HepG2 (cell line): ENCODE measurements at regions not wholly inside any gene's neighbourhood (a gene's known extent, or its start where the extent isn't known, plus 50 kb on each side); places are given as distances from the start of the nearest gene placed in this dataset.

Source experiments
- ATAC-seq: fragments of 200-7000 bp; cut with Tn5 transposase; 3 replicates; pipeline ENCODE4 v1.9.1; 2020; ENCODE audit warnings: mild to moderate bottlenecking, moderate library complexity
- BruUV-seq: library from RNA; stranded (reverse); fragments of 400-500 nt; replicated peaks from 2 replicates; lab custom pipeline; 2021; lab: Mats Ljungman, UMichigan
- CTCF ChIA-PET: fragments of 300-600 bp; formaldehyde crosslinking; extraction: SDS; loops from one replicate; lab custom pipeline; 2021; ENCODE audit warnings: low total read pairs, inconsistent platforms, low intra/inter-chr PET ratio; lab: Yijun Ruan, JAX
- POLR2A ChIA-PET: fragments of 350-600 bp; sonication (Branson Sonifier 250); formaldehyde crosslinking; loops from one replicate; lab custom pipeline; 2020; ENCODE audit warnings: antibody characterized with exemption, inconsistent platforms; lab: Yijun Ruan, JAX
- DNase-seq: peaks from one replicate; pipeline ENCODE4 v3.0.0-alpha.2; 2015; ENCODE audit warnings: low spot score
- FAIRE-seq: peaks from 3 replicates; lab custom pipeline; 2011; peaks lifted over from hg19 to GRCh38; lab: Jason Lieb, UNC
- H2AFZ ChIP-seq: one replicate; pipeline ENCODE4 v1.6.1; 2011; ENCODE audit warnings: low read length, inconsistent platforms
- H3K27ac ChIP-seq: fragments of 300-600 bp; 3 replicates; pipeline ENCODE4 v1.8.0; 2011; ENCODE audit warnings: mixed run types, mild to moderate bottlenecking, mixed read lengths, low read length, inconsistent platforms; ENCODE audit not compliant: insufficient read depth; ENCODE audit errors: extremely low read length
- H3K27me3 ChIP-seq, 2 experiments: fragments of 200-600 bp in 1 of 2; 2 replicates in 1 of 2; 3 replicates in 1 of 2; pipeline versions ENCODE4 v1.6.0 to v1.8.0; 2011; ENCODE audit warnings: low read length in 2 of 2, mild to moderate bottlenecking in 2 of 2, moderate library complexity in 2 of 2, inconsistent platforms in 1 of 2; ENCODE audit not compliant: insufficient read depth in 2 of 2, control insufficient read depth in 1 of 2
- H3K36me3 ChIP-seq, 2 experiments: fragments of 200-600 bp in 1 of 2; replicated peaks in 1 of 2; 2 replicates in 1 of 2; 3 replicates in 1 of 2; pipeline versions ENCODE4 v1.5.1 to v1.8.0; 2011; ENCODE audit warnings: low read length in 2 of 2, inconsistent platforms in 1 of 2; ENCODE audit not compliant: insufficient read depth in 2 of 2, control insufficient read depth in 1 of 2
- H3K4me1 ChIP-seq: 2 replicates; pipeline ENCODE4 v1.5.1; 2012; ENCODE audit warnings: low read length, inconsistent platforms; ENCODE audit not compliant: insufficient read depth
- H3K4me2 ChIP-seq: 2 replicates; pipeline ENCODE4 v1.6.0; 2011; ENCODE audit warnings: low read depth, low read length, inconsistent platforms
- H3K4me3 ChIP-seq, 3 experiments: fragments of 200-600 bp in 1 of 3; sonication (generic), shearing (Covaris generic) in 1 of 3; replicated peaks in 1 of 3; 2 replicates each; pipeline ENCODE4 v1.5.1; 2011 to 2016; ENCODE audit warnings: low read length in 3 of 3, inconsistent platforms in 2 of 3, low read depth in 2 of 3, mild to moderate bottlenecking in 2 of 3, control low read depth in 1 of 3, mixed read lengths in 1 of 3; ENCODE audit not compliant: insufficient read depth in 1 of 3
- H3K79me2 ChIP-seq: one replicate; pipeline ENCODE4 v1.6.1; 2011; ENCODE audit warnings: low read length, inconsistent platforms; ENCODE audit not compliant: insufficient read depth
- H3K9ac ChIP-seq: 2 replicates; pipeline ENCODE4 v1.6.0; 2011; ENCODE audit warnings: mild to moderate bottlenecking, low read depth, low read length, inconsistent platforms; ENCODE audit not compliant: insufficient read depth
- H3K9me3 ChIP-seq: 2 replicates; pipeline ENCODE4 v1.5.1; 2012; ENCODE audit warnings: mild to moderate bottlenecking, low read length
- H4K20me1 ChIP-seq: 2 replicates; pipeline ENCODE4 v1.6.0; 2011; ENCODE audit warnings: inconsistent platforms, mild to moderate bottlenecking, low read length, moderate library complexity; ENCODE audit not compliant: insufficient read depth
- CTCF ChIP-seq: sonication (generic); formaldehyde crosslinking; IDR thresholded peaks from 2 replicates; pipeline ENCODE4 v1.5.0; 2020; ENCODE audit warnings: mild to moderate bottlenecking, missing genetic modification reagents, moderate library complexity
- NAIF1 ChIP-seq: sonication (generic); formaldehyde crosslinking; IDR thresholded peaks from 2 replicates; pipeline ENCODE4 v1.5.0; 2020; ENCODE audit warnings: mild to moderate bottlenecking, missing genetic modification reagents, borderline replicate concordance
- RARG ChIP-seq: sonication (generic); formaldehyde crosslinking; IDR thresholded peaks from 2 replicates; pipeline ENCODE4 v1.4.0; 2020; ENCODE audit warnings: low read depth, mild to moderate bottlenecking, missing genetic modification reagents
- STAG1 ChIP-seq: sonication (generic); formaldehyde crosslinking; IDR thresholded peaks from 2 replicates; pipeline ENCODE4 v1.4.0; 2020; ENCODE audit warnings: missing genetic modification reagents
- XRCC5 ChIP-seq: fragments of 200-400 bp; formaldehyde crosslinking; optimal IDR thresholded peaks from 2 replicates; pipeline ENCODE3; 2017; ENCODE audit warnings: mild to moderate bottlenecking, low read length
- ZMAT5 ChIP-seq: sonication (generic); formaldehyde crosslinking; IDR thresholded peaks from 2 replicates; pipeline ENCODE4 v1.5.0; 2020; ENCODE audit warnings: mild to moderate bottlenecking, low read depth, missing genetic modification reagents, borderline replicate concordance
- ZNF570 ChIP-seq: sonication (generic); formaldehyde crosslinking; IDR thresholded peaks from 2 replicates; pipeline ENCODE4 v1.4.0; 2020; ENCODE audit warnings: mild to moderate bottlenecking, missing genetic modification reagents, borderline replicate concordance
- ZSCAN29 ChIP-seq: sonication (generic); formaldehyde crosslinking; conservative IDR thresholded peaks from 2 replicates; pipeline ENCODE4 v1.4.0; 2020; ENCODE audit warnings: mild to moderate bottlenecking, missing genetic modification reagents
- WGBS: methylation state at CpG from one replicate; pipeline ENCODE4 v1.1.6; 2017; ENCODE audit warnings: low lambda C conversion rate; 5-methylcytosine and 5-hydroxymethylcytosine counted together
- in situ Hi-C: cut with HindIII; loops from 2 replicates; pipeline ENCODE4 v1.10.0; 2017; ENCODE audit warnings: low pct_unique_long_range_greater_than_20kb; ENCODE audit not compliant: extremely low pct_ligation_motif_present
- intact Hi-C: fragments of 100-400 bp; cut with micrococcal nuclease; formaldehyde crosslinking; loops from one replicate; pipeline ENCODE4 v1.10.0; 2022; ENCODE audit not compliant: unreplicated experiment

- peak; percentile 83 for ATAC-seq
- no peak for FAIRE-seq
Measured at GRCh38 chr10:130341356-130341755, 205.2 kb downstream of the GLRX3 start.

GRCh38 chr10:130345728-130346127 is 209.5 kb downstream of the GLRX3 start:
- CTCF ChIA-PET: no interaction called here
- 0% methylated on average over 1 of the region's 1 CpG for WGBS
- POLR2A ChIA-PET: no interaction called here
- no peaks in the 10 kb centered on the region for H3K4me1 ChIP-seq
- no peak for FAIRE-seq
- DNase-seq: no peak
- H3K27ac ChIP-seq: no peak overlapping the region
- no peaks in the 10 kb centered on the region for H4K20me1 ChIP-seq
- no peaks in the 10 kb centered on the region; a peak in 1 of 5 replicates for H3K27me3 ChIP-seq
- no peak overlapping the region for H3K4me2 ChIP-seq
- no peaks in the 10 kb centered on the region for H3K36me3 ChIP-seq
- no peak for ATAC-seq
- TF ChIP-seq NAIF1 (CRISPR knock-in tag) (no peak), RARG (no peak), ZMAT5 (no peak)
- H3K9ac ChIP-seq: no peak overlapping the region
- H3K4me3 ChIP-seq: no peak overlapping the region
- BruUV-seq: no TSS peak
- H3K79me2 ChIP-seq: no peaks in the 10 kb centered on the region
- in situ Hi-C loops (no loop called here), intact Hi-C loops (no loop called here)
- H3K9me3 ChIP-seq: no peaks in the 10 kb centered on the region
- H2AFZ ChIP-seq: no peak overlapping the region

More at GRCh38 chr10:130341356-130341755, 205.2 kb downstream of the GLRX3 start:
- Histone ChIP-seq H4K20me1 (no peaks in the 10 kb centered on the region), H3K27ac (no peak overlapping the region), H3K9ac (no peak overlapping the region), H3K27me3 (peaks cover 0 to 4% of the 10 kb centered on the region in 2 experiments; a peak in 1 of 5 replicates), H3K9me3 (no peaks in the 10 kb centered on the region), H3K79me2 (no peaks in the 10 kb centered on the region), H3K36me3 (no peaks in the 10 kb centered on the region), H3K4me3 (no peak overlapping the region), H3K4me2 (no peak overlapping the region), H2AFZ (no peak overlapping the region), H3K4me1 (no peaks in the 10 kb centered on the region)
- POLR2A ChIA-PET: no interaction called here
- in situ Hi-C loops: no loop called here
- intact Hi-C loops: no loop called here
- 0% methylated on average over 4 of the region's 6 CpGs for WGBS
- CTCF ChIA-PET: no interaction called here
- DNase-seq: no peak
- TF ChIP-seq STAG1 (CRISPR knock-in tag) (peak; percentile 47), CTCF (CRISPR knock-in tag) (peak; percentile 60), ZNF570 (CRISPR knock-in tag) (no peak), XRCC5 (peak; percentile 52), ZSCAN29 (no peak)
- no TSS peak for BruUV-seq
